Stimulated activated CD4-positive, alpha-beta T cell treated with anti-CD3 and anti-CD28 coated beads, Interleukin-4, amount 100 ng/mL, for 4 hours (primary cell): ENCODE measurements at regions not wholly inside any gene's neighbourhood (a gene's known extent, or its start where the extent isn't known, plus 50 kb on each side); places are given as distances from the start of the nearest gene placed in this dataset.

Experiments
- DNase-seq, 2 experiments: peaks; one replicate each; pipeline ENCODE4 v3.0.0-alpha.2; 2020

DNA sequence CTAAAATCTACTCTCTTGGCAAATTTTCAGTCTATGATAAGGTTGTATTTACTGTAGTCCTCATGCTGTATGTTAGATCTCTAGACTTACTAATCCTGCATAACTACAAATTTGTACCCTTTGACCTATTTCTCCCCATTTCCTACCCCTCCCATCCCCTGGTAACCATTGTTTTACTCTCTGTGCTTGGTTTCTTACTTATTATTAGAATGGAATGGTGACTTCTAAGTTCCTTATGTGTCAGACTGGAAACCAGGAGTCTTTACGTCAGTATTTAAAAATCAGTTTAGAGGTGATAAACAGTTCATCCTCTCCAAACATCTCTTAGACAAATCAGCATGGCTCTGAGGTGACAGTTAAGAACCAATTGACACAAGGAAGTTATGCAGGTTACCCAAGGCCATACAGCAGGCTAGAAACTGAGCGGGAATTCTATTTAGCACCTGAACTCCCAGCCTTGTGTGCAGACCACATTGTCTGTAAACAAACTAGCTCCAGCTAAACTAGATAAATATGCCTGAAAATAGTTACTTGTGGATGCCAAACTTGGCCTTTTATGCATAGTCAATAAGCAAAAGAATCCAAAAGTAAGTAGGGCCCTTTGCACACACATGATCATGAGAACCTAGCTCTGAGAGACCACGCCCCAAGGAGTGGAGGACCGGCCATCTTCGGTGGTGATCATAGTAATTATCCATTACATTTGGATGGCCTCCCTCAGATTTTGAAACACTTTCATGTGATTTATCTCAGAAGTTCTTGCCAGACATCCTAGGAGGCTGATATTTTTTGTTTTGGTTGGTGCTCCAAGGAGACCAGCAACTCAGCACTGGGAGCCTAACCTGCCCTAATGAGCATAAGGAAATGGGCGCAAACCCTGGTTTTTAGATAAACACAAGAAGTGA lies 72.3 kb upstream of the BOC start:
- DNase-seq = no peak

DNA sequence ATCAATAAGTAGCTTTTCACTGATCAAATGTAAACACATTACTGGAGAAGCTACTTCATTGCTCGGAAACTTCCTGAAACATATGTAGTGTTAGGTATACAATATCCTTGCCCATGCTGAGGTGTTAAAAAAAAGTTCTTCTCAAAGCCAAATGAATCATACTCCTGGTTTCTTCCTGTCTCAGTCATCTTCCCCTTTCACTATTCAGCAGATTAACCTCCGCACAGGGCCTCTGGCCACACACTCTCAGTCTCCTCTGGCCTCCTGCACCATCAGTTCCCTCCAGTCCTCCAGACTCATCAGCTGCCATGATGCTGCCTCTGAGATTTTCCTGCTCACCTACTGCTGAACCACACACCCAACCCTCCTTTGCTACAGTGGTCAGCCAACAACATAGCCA lies 70.5 kb upstream of the BOC start:
- no peak for DNase-seq

- DNase-seq = no peak
These were observed 69.8 kb upstream of the BOC start for GRCh38 chr3:113141543-113141942.

- DNase-seq = no peak
These were observed 68.9 kb upstream of the BOC start for GRCh38 chr3:113142476-113142875.

- DNase-seq = no peak
These were observed 68.0 kb upstream of the BOC start for GRCh38 chr3:113143353-113143752.

DNA sequence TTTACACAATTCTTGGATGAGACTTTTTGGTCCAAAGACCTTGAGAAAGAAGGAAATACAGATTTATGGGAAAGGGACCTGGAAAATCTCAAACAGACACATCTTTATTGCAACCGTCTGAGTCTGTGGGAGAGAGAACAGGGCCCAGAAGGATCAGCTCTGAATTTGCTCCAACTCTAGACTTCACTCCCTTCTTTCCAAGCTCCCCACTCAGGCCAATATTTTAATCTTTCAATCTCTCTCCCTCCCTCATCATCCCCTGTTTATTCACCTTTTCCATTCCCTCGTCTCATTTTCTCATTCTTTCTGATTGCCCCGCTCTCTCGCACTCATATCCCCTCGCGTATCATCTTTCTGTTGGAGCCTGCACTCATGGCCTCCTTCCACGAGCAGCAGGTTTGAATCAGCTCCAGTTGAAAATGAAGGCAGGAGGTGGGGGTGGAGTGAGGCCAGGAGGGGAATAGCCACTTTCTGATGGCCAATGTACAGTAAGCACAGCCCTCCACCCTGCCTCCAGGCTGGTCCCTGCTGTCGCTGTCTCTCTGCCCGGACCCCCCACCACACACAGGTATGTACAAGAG lies 63.6 kb upstream of the BOC start:
- no peak for DNase-seq

DNA sequence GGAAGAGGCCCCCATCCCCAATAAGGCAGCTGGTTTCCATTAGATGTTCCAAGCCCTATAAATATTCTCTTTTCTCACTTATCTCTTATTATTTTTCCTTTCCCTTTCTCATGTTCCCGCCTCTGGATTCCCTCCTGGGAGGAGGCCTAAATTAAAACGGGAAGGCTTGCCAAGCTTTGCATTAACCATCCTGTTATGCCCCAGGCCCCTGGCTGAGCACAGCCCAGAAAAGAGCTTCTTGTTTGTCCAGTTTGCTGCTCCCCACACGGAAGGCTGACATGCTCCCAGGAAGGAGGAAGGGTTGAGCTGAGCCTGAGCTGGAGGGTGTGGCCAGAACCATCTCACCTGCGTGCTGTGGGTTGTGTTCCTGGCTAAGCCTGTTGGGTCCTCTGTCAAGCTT lies 63.1 kb upstream of the BOC start:
- DNase-seq = no peak

- no peak for DNase-seq
These were observed 61.1 kb upstream of the BOC start for GRCh38 chr3:113150250-113150649.

- DNase-seq = no peak
These were observed 59.8 kb upstream of the BOC start for GRCh38 chr3:113151461-113152031.

GRCh38 chr3:113152849-113153248 lies 58.5 kb upstream of the BOC start:
- no peak for DNase-seq

- no peak for DNase-seq
These were observed 57.8 kb upstream of the BOC start for GRCh38 chr3:113153499-113154107.

DNA sequence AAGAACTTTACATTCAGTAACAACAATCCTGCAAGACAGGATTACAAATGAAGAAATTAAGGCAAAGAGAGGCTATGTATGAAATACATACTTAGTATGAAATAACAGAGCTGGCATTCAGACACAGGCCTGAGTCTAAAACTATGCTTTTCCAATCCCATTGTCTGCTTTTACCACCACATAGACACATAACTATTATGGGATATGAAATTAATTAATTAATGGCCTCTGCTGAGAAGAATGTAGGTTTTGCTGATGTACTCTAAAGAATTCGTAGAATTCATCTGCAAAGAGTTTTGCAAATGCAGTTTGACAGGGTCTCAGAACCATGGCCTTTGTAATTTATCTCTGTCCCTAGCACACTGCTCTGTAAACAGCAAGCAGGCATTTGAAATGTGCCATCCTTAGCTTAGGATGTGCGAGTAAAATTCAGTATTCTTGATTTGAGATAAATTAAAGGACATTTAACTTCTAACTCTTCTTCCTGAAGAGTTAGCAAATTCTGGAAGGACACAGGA lies 54.5 kb upstream of the BOC start:
- no peak for DNase-seq

DNA sequence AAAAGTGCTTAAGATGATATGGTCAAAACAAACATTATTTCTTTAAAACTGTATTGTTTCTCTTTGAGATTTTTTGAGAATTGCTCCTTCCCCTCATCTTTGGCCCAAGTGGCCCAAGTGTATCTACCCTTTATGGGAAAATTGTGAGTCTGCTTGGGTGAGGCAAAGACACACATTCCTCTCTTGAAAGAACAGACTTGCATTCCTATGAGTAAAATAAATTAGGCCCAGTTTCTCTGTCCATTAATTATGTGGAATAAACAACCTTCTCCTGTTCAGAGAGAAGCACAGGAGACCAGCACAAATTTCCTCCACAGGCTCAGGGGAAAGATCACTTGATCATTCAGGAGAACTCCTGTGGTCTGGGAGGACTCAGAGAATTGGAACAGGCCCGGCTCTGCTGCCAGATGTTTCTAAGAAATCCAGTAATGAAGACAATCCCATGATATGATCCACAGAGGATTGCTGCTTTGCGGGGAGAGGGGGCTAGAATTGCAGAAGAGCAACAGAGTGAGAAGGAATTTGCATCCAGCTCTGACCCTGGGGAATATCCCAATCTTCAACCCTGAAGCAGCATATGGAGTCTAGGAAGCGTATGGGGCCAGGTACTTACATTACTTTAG lies 53.8 kb upstream of the BOC start:
- DNase-seq = no peak

- no peak for DNase-seq
These were observed 53.2 kb upstream of the BOC start for GRCh38 chr3:113158171-113158570.
